ENCODE measurements at regions not wholly inside any gene's neighbourhood (a gene's known extent, or its start where the extent isn't known, plus 50 kb on each side); places are given as distances from the start of the nearest gene placed in this dataset.

DNA sequence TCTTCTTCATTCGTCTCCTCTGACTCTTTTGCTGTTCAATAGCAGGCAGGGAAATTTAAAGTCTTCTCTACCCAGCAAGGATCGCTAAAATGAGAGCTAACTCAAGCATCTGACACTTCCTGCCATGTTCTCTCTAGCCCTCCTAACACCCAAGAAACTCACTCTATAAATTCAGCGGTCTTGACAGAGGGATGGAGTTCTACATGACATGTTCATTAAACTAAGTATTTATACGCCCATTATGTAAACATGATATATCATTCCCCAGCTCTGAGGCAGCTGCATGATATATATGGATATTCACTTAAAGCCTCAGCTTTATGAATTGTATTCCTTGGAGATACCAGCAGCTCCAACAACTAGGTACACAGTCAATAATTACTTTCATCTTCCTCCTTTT is 231.0 kb downstream of the METTL4 start:
- no peak for DNase-seq

- DNase-seq: no peak
These were observed 223.3 kb downstream of the METTL4 start for GRCh38 chr18:2348003-2348402.

DNA sequence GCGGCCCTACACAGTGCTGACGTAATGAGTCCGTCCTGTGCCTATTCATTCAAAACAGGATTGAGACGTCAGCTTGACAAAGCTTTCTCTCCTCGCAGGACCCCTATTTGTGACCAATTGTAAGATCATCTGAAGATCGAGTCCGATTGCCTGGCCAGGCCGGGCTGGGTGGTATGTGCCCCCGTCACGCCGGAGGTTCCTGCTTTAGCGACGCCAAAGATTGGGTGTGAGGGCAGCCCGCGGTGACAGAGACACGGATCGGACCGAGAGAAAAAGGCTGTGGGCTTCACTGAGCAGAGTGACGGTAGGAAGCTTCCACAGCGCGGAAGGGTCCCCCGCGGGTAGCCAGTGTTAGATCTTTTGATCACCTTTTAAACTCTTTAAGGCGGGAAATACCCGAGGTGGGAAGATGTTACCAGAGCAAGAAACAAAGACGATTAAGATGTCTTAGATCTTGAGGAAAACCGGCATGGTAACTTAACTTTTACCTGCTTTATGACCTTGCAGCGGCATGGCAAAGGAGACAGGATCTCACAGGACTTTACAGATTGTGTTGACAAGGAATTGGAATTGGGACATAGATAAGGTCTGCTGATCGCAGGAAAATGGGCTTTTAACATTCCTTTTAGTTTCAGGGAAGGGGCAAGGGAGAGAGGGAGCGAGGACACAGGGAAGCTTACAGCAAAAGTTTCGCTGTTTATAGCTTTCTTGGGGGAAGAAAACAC is 220.0 kb downstream of the METTL4 start:
- DNase-seq: no peak

DNA sequence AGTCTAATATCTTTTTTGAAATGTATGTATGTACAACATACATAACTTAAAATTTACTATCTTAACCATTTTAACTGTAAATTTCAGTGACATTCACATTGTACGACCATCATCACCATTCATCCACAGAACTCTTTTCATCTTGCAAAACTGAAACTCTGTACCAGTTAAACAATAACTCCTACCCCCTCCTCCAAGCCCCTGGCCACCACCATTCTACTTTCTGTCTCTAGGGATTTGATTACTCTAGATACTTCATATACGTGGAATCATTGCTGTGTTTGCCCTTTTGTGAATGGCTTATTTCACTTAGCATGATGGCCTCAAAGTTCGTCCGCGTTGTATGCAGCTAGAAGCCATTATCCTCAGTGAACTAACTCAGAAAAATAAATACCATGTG is 217.0 kb downstream of the METTL4 start:
- no peak for DNase-seq

DNA sequence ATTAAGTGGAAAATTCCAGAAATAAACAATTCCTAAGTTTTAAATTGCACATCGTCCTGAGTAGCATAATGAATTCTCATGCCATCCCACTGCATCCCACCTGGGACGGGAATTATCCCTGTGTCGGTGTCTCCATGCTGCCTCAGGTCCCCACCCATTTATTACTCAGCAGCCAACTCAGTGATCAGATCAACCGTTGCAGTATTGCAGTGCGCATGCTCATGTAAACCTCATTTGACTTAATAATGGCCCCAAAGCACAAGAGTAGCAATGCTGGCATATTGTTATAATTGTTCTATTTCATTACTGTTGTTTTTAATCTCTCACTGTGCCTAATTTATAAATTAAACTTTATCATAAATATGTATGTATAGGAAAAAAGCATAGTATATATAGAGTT is 214.4 kb downstream of the METTL4 start:
- DNase-seq: no peak

DNA sequence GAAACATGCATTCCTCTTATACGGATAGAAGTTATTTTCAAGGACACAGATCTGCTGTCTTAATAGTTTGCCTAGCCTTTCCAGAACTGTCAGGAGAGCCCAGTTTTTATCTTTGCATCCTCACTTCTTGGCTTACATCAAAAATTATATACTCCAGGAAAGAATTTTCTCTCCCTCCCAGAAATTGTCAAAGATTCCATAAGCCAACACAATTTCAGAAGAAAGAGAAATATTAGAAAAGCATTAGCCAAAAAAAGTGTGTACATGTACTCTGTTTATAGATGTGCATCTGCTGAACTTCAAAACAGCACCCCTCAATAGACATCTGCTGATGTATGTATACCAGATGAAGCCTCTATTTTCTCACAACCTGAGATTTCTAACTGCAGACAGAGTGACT is 210.4 kb downstream of the METTL4 start:
- DNase-seq: no peak

- no peak for DNase-seq
These were observed 203.2 kb downstream of the METTL4 start for GRCh38 chr18:2368102-2368501.

DNA sequence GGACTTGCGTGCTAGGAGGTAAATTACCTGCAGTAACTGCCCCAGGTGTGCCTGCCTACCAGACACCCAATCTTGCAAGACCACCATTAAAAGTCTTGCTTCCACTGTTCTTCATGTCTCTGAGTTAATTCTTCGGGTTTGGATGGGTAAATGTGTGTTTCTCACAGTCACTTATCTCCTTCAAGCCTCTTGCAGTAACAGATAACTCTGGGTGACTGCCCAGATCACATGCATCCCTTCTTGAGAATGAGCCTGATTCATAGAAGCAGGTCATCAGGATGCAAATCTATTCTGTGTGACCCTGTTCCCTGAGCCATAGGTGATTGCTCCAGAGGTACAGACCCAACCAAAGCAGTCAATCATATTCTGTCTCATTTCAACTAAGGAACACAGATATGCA is 194.6 kb downstream of the METTL4 start:
- no peak for DNase-seq

- no peak for DNase-seq
These were observed 191.2 kb downstream of the METTL4 start for GRCh38 chr18:2380101-2380500.

DNA sequence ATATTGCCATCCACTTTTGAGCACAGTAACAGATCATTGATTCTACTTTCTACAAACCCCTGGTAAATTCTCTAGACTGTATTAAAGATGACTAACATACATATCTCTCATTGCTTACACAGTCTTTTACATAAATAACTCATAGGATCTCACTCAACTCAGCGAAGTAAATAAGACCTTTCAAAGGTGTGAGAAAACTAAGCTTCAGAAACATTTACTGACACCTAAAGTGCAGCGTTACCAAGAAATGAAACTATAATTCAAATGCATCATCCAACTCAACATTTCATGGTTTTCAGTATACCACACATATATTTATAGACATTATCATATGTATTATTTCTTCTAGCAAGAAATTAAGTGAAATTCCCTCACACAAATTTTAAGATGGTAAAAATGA is 189.8 kb downstream of the METTL4 start:
- DNase-seq: no peak

- DNase-seq: no peak
These were observed 183.7 kb downstream of the METTL4 start for GRCh38 chr18:2387588-2387987.

DNA sequence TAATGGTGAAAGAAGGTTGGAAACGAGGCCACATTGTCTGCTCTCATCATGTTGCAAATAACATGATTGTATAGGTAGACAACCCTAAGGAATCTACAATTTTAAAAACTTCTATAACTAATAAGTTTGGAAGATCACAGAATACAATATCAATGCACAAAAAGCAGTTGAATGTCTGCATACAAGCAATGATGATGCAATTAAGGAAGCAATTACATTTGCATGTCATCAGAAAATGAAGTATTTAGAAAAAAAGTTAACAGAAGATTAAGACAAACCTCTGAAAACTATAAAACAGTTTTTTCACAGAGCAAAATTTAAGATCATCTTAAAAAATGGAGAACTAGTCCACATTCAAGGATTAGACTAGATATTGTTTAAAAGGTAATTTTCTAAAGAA is 181.1 kb downstream of the METTL4 start:
- DNase-seq: no peak

GRCh38 chr18:2391470-2391869 is 179.8 kb downstream of the METTL4 start:
- DNase-seq: no peak

DNA sequence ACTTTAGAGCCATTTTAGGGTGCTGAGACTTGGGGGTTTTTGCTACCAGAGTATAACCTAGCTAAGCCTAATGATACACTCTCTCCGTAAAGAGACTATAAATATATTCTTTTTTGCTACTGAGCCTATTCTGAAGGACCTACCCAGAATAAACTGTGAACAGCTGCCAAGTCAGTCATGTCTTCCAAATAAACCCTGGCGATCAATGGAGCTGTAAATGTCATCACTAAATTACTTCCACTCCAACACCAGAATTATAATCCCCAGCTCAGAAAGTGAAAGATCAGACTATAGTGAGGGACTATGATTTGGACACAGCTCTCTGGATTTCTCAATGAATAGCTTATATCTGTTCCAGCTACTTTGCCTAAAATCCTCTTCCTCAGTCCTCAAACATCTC is 178.9 kb downstream of the METTL4 start:
- no peak for DNase-seq

DNA sequence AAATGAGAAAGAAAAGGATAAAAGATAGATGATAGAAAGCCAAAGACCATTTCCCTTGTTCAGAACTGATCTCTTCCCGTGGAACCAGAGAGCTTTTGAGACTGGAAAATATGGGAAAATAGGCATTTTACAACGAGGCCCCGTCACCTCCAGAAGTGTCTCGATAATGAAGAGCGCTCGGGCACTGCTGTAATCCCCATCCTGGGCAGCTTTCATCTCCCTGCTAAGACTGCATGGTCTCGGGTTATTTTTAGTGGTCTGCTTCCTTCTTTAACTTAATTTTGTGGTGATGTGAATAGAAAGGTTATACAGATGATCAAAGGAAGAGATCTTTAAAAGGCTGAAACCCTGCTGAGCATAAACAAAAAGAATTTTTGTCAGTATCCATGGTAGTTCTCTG is 176.6 kb downstream of the METTL4 start:
- no peak for DNase-seq

DNA sequence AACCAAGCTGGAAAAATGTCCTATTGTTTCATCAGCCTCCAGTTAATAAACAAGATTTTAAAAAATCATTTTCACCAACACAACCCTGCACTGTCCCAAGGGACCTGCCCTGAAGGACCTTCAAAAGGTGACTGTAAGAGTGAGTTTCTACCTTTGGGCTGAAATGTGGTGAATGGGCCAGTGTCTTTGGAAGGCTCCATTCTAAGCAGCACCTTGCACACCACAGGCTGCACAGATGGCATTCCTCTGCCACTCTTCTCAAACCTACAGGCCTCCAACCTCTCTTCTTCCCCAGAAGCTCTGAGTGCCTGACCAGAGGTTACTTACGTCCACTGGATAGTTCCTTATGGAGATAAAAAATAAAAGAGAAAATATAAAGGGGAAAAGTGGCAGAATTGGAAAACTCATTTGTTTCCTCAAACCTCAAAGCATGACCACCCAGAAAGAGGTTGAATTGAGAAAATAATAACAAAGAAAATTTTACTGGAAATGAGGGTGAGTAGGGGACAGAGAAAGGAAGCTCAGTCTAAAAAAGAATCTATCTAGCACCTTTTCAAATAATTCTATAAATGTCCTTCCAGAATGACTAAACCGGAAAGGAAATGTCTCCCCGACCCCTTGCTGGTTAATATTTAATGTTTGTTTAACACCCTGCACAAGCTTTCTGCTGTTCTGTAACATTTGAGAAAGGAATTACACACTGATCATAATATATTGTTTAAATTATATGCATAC is 175.7 kb downstream of the METTL4 start:
- no peak for DNase-seq

DNA sequence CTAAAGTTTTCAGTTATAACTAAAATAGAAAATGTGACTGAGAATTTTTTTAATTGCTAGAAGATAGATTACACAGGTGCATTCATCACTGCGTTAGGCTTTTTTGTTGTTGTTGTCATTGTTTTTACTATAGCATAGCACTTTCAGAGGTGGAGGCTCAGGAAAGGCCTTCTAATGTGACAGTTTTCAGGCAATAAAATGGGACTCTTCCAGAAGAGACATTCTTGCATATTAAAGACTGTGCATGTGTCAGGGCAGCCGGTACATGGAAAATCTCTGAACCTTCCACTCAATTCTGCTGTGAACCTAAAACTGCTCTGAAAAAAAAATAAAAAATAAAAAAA is 175.2 kb downstream of the METTL4 start:
- DNase-seq: no peak

DNA sequence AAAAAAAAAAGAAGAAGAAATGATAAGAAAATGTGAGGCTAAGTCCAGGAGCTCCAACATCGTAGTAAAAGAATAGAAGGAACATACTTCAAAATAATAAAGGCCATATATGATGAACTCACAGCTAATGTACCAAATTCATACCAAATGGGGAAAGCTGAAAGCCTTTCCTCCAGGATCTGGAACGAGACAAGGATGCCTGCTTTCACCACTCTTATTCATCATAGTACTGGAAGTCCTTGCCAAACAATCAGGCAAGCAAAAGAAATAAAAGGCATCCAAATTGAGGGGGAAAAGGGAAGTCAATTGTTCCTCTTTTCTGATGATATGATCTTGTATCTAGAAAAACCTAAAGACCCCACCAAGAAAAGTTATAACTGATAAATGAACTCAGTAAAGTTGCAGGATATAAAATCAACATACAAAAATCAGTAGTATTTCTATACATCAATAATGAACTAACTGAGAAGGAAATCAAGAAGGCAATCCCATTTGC is 170.6 kb downstream of the METTL4 start:
- DNase-seq: no peak

GRCh38 chr18:2402084-2402483 is 169.2 kb downstream of the METTL4 start:
- DNase-seq: no peak

- no peak for DNase-seq
These were observed 164.8 kb downstream of the METTL4 start for GRCh38 chr18:2406544-2406943.

- DNase-seq: no peak
These were observed 163.3 kb downstream of the METTL4 start for GRCh38 chr18:2407961-2408360.

DNA sequence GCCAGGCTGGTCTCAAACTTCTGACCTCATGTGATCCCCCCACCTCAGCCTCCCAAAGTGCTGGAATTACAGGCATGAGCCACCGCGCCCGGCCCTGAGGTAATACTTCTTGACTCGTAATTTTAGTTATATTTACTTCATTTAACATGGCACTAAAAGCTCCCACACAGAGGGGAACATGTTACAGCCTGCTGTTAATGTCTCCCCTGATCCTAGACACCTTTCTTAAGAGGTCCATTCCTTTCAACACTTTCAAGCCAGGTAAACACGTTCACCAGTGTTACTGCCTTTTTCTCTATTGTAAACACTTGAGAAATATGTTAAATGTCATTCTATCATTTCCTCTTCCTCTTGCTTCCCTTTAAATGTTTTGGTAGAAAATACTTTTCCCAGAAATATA is 161.4 kb downstream of the METTL4 start:
- no peak for DNase-seq

DNA sequence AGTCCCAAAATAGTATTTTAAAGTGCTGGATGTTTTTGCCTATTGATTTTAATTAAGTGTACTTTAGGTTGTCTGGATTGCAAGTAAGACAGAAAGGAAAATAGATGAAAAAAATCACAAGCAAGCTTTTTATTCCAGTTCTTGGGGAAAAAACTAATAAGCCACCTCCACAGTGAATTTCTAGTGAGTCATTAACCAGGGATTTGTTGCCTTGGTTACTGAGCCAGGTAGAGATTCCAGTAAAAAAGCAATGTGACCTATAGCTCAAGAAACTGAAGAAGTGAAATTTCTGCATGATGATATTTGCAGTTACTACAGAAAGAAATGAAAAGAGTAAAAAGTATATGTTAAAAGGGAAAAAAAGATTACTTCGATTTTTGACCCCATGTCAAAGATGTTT is 160.6 kb downstream of the METTL4 start:
- DNase-seq: no peak

DNA sequence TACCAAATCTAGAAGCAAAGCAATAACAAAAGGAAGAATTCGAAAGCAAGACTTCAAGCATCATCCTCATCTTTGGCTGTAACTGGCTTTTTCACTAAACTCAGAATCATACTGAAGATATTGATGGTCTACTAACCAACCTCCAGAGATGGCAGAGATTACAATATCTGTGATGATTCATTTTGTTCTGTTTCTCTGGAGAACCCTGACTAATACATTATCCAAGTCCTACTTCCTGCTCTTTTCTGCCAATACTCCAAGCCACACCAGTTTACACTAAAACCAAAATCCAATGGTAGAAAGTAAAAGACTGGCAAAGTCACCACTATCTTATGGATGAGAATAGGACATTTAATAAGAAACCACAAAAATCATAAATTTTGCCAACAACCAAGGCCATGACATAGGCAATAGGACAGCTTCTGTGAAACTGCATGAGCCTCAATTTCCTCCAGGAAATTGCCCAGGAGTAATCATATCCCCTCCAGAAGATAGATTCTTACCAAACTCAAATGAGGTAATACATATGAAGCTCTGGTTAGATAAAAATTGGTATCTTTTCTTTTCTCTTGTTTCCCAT is 159.8 kb downstream of the METTL4 start:
- no peak for DNase-seq
